HG03280 (cell line): ENCODE measurements at regions not wholly inside any gene's neighbourhood (a gene's known extent, or its start where the extent isn't known, plus 50 kb on each side); places are given as distances from the start of the nearest gene placed in this dataset.
"Not testable (repeated sequence)": the region's sequence is repeated elsewhere in the genome, so short reads cannot be mapped to it uniquely, and the experiment has no call there.

ENCODE experiments used
- ATAC-seq: cut with Tn5 transposase; IDR thresholded peaks from one replicate; pipeline ENCODE4 v1.9.1; 2021; ENCODE audit warnings: mild to moderate bottlenecking, moderate library complexity; ENCODE audit not compliant: unreplicated experiment

- no peak for ATAC-seq
Observed at GRCh38 chr4:189785257-189785656, 155.4 kb upstream of the FRG1 start.

GRCh38 chr4:189786447-189786846 lies 154.2 kb upstream of the FRG1 start:
- ATAC-seq = no peak

GRCh38 chr4:189787216-189788031 lies 153.2 kb upstream of the FRG1 start:
- no peak for ATAC-seq

- ATAC-seq = peak; percentile 90
Observed at GRCh38 chr4:189792924-189793618, 147.6 kb upstream of the FRG1 start.

GRCh38 chr4:189800545-189801088 lies 140.1 kb upstream of the FRG1 start:
- no peak for ATAC-seq

GRCh38 chr4:189802884-189803283 lies 137.8 kb upstream of the FRG1 start:
- no peak for ATAC-seq

- ATAC-seq = no peak
Observed at GRCh38 chr4:189804894-189805293, 135.8 kb upstream of the FRG1 start.

GRCh38 chr4:189806506-189806905 lies 134.2 kb upstream of the FRG1 start:
- ATAC-seq = no peak

GRCh38 chr4:189807031-189807430 lies 133.6 kb upstream of the FRG1 start:
- ATAC-seq = no peak

GRCh38 chr4:189809241-189809735 lies 131.4 kb upstream of the FRG1 start:
- ATAC-seq = no peak

GRCh38 chr4:189809839-189810238 lies 130.8 kb upstream of the FRG1 start:
- no peak for ATAC-seq

GRCh38 chr4:189810318-189811181 lies 130.1 kb upstream of the FRG1 start:
- not testable (repeated sequence) for ATAC-seq

- no peak for ATAC-seq
Observed at GRCh38 chr4:189815404-189816192, 125.1 kb upstream of the FRG1 start.

GRCh38 chr4:189822326-189822725 lies 118.3 kb upstream of the FRG1 start:
- no peak for ATAC-seq

- ATAC-seq = no peak
Observed at GRCh38 chr4:189823591-189823990, 117.1 kb upstream of the FRG1 start.

- no peak for ATAC-seq
Observed at GRCh38 chr4:189825466-189825865, 115.2 kb upstream of the FRG1 start.

- ATAC-seq = no peak
Observed at GRCh38 chr4:189826657-189827056, 114.0 kb upstream of the FRG1 start.

GRCh38 chr4:189828081-189828697 lies 112.5 kb upstream of the FRG1 start:
- no peak for ATAC-seq

- ATAC-seq = no peak
Observed at GRCh38 chr4:189832528-189832927, 108.1 kb upstream of the FRG1 start.

- ATAC-seq = no peak
Observed at GRCh38 chr4:189834616-189835015, 106.1 kb upstream of the FRG1 start.
